Inflammatory macrophage (primary cell): ENCODE measurements at regions not wholly inside any gene's neighbourhood (a gene's known extent, or its start where the extent isn't known, plus 50 kb on each side); places are given as distances from the start of the nearest gene placed in this dataset.
"Not testable (repeated sequence)": the region's sequence is repeated elsewhere in the genome, so short reads cannot be mapped to it uniquely, and the experiment has no call there.

Experiments used
- DNase-seq, 2 donors: peaks; one replicate each; pipeline ENCODE4 v3.0.0-alpha.2; 2020 to 2022

DNA sequence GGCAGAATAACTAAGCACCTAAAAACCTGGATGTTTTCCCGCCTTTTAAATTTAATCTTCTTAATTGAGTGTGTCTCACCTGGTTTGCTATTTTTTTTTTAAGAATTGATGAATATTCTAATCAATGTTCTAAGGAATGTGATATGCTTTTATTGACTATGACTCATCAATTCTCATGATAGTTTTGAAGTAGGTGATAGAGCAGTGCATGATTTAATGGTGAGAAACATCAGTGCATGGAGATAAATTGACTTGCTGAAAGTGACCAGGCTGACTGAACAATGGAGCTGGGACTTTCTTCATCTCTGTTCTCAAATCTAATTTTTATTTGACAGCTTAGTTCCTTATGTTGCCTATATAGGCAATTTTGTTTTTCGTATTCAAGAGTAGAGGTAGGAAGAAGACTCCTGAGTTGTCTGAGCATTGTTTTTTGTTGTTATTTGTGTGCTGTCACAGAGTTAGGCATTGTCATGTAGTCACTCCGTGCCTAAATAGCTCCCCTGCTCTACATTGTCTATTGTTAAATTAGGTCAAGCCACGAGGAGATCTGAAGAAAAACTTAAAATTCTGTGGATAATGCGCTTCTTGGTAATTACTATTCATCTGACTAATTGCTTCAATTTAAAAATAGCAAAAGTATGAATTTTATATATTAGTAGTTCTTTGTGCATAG is 59.0 kb upstream of the NUTM2F start:
- not testable (repeated sequence) for DNase-seq

DNA sequence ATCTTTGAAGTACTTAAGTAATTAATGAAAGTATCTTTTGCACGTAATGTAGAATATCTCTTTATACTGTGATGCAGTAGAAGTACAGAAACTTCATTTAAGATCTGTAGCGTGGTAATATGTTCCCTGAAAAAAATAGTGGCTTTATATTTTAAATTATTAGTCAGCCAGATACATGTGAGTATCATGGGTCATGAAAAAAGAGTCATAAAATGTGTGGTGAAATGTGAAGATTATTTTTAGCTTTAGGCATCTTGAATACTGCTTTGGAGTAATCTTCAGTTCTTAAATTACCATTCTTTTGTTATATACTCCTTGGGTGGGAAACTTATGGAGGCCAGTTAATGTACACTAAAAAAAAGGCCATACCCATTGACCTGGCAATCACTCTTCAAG is 59.6 kb upstream of the NUTM2F start:
- DNase-seq = peak in 1 of 2 donors; percentile 16

DNA sequence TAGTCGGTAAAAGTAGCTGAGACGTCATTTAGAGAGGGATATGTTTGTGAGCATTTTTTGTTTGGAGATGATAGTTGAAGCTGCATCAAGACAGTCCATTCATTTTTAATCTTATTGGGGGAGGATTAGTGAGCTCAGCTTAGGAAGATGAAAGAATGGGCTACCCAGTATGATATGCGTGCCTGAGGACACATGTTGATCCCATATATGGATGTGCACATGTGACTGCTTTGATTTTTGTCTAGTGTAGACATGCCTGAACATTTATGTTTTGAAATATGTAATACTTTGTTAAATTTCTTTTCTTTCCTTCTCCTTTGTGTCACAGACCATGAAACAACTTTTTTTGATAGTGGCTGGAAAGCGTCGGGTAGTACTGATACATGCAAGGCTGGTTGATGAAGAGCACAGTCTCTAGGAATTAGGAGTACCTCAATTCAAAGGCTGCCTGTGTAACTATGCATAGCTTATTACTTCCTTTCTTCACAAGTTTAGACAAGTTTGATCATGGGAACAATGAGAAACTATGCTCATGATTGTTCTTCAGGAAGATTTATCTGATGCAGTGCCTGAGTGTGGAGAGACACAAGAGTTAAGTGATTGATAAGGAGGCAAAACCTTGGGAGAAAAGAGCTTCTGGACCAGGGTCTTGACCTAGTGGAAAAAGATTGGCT is 62.1 kb upstream of the NUTM2F start:
- DNase-seq = not testable (repeated sequence)

DNA sequence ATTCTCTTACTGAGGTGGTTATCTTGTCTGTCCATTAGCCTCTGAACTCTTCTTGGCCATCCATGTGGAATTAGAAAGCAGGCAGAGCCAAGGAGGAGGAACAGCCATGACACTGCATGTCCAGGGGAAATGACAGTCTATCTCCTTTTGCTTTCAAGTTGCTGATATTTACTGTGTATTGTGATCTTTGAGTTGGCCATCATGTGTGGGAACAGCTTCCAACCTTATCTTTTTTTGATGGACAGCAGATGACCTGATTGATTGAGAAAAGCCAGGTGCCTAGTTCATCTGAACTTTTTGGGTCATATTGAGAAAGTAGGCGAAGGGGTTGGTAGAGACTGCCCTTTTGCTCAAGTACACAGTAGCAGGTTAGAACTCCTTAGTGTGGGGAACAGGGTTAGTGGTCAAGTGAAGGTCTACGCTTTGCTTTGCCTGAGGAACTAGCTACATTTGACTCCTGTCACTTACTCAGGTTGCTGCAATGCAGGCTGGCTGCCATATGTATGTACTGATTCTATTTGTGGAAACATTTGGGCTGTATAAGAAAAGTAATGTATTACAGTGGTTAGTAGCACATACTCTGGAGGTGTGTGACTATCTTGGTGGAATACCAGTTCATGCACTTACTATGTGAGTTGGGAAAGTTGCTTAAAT is 64.7 kb upstream of the NUTM2F start:
- DNase-seq = not testable (repeated sequence)

DNA sequence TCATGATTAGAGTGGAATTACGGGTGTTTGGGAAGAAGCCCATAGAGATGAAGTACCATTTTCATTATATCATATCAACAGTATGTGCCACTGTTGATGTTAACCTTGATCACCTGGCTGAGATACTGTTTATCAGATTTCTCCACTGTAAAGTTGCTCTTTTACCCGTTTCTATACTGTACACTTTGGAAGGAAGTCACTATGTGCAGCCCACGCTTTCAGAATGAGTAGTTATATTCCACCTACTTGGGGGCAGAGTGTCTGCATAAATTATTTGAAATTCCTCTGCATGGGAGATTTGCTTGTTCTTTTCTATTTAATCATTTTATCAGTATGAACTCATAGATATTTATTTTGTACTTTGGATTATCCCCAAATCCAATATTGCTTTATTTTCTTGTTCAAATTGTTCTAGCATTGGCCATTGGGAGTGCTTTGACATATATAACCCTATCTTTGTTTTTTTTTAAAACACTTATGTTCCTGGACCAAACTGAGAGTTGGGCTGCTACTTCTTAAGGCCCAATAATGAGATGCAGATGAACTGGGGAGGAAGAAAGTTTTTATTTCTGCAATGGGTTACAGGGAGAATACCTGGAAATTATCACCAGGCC is 69.4 kb upstream of the NUTM2F start:
- peak in 1 of 2 donors; percentile 2 for DNase-seq

DNA sequence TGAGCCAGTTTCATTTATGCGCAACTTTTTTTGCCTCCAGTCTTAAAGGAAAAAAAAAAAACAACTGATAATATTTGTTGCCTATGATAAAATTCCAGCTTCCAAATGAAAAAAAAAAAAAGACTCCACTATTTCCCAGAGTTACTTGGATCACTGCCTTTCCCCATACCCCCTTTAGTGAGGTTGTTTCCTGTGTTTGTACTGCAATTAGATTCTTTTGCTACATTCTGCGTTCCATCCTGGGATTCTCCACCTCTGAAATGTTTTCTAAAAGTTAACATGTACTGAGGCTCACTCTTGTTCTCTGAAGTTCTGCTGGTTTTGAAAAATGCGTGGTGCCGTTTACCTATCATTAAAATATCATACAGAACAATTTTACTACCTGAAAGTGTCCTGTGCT is 72.0 kb upstream of the NUTM2F start:
- DNase-seq = not testable (repeated sequence)

DNA sequence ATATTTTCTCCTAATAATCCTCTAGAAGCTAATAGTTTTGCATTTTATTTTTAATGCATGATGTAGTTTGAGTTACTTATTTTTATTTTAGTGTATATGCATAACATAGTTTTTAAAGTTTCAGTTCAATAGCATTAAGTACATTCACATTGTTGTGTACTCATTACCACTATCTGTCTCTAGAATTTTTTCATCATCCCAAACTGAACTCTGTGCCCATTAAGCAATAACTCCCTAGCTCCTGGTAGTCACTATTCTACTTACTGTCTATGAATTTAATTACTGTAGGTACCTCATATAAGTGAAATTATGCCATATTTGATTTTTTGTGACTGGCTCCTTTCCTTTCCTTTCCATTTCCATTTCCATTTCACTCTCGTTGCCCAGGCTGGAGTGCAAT is 74.4 kb upstream of the NUTM2F start:
- not testable (repeated sequence) for DNase-seq

DNA sequence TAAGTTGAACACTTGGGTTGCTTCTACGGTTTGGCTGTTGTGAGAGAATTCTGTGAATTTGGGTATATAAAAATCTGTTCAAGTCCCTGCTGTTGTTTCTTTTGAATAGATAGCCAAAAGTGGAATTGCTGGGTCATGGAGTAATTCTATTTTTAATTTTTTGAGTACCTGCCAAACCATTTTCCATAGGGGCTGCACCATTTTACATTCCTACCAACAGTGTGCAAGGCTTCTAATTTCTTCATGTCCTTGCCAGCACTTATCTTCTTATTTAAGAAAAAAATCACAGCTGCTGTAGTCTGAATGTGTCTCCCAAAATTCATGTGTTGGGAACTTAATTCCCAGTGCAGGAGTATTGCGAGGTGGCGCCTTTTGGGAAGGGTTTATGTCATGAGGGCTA is 75.1 kb upstream of the NUTM2F start:
- not testable (repeated sequence) for DNase-seq

DNA sequence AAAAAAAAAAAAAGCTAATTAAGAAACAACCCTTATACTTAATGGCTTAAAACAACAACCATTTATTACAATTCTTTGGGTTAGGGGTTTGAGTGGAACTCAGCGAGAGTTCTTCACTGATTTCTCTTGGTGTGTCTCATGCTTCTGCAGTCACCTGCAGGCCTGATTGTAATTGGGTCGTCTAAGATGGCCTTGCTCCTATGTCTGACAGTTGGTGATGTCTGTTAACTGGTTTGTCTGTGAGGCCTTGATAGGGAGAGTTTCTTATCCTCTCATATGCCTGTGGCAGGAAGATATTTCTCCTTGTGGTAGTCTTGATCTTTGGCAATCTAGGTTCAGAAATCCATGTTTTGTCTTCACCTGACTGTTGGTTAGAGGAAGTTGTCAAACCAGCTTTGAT is 85.2 kb upstream of the NUTM2F start:
- not testable (repeated sequence) for DNase-seq

DNA sequence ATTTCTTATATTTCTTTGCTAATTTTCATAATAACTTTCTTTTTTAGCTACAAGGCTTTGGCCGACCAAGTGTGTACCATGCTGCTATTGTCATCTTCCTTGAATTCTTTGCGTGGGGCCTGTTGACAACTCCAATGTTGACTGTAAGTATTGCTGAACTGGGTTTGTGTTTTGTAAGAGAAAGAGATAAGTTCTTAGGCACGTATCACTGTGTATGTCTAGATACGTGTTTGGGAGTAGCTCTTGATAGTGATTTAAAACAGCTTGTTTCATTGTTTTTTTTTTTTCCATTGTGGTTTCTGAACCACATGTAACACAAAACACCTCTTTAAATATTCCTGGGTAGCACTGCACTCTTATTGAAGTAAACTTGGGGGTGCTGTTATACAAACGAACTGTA is 86.7 kb upstream of the NUTM2F start:
- DNase-seq = not testable (repeated sequence)

DNA sequence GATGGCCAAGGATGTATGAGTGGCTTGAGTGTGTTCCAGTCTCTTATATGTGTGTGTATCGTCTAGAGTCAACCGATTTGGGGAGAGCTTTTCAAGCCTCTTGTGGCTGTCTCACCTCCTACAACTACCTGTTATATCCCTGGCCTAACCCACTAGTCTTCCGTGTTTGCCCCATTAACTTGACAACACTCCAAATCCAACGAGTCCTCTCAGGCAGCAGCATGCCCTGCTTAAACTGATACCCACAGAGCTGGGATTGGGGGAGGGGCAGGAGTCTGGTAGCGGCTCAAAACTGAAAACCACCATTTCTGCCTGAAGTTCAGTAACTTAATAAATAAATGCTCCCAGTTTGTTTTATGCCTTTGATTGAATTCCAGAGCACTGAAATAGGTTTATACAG is 91.7 kb upstream of the NUTM2F start:
- DNase-seq = not testable (repeated sequence)

DNA sequence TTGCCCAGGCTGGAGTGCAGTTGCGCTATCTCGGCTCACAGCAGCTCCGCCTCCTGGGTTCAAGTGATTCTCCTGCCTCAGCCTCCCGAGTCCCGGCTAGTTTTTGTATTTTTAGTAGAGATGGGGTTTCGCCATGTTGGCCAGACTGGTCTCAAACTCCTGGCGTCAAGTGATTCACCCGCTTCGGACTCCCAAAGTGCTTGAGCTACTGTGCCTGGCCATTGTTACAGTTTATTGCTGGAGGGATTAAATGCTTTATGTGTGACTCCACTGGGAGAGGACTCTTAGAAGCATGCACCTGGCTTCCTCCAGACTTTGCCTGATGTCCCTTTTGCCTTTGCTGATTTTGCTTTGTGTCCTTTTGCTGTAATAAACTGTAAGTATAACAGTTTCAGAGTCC is 93.5 kb upstream of the NUTM2F start:
- DNase-seq = not testable (repeated sequence)

DNA sequence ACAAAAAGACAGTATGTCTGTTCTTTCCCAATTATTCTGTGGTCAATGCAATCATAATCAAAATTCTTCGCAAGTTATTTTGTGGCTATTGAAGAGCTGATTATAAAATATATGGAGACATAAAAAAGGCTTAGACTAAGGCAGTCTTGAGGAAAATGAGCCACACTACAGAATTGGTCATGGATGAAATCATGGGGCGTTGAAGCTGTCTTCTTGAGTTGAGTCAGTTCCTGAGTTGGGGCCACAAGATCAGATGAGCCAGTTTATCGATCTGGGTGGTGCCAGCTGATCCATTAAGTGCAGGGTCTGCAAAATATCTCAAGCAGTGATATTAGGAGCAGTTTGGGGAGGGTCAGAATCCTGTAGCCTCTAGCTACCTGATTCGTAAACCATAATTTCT is 96.9 kb upstream of the NUTM2F start:
- DNase-seq = not testable (repeated sequence)

DNA sequence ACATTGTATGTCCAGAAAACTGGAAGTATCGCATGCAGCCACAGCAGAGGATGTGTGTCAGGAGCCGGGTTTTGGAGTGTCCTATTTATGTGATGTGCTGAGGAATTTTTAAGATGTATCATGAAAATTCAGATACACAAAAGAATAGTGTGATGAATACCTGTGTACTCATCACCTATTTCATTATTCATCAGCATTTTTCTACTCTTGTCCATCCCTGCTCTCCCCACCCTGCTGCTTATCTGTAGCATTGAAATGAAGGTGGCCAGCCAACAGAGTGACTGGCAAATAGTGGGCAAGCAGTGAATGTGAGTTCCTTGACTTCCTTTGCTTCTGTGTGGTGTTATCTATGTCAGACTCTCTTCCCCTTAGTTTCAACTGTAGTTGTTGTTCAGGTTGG is 108.7 kb upstream of the NUTM2F start:
- not testable (repeated sequence) for DNase-seq

DNA sequence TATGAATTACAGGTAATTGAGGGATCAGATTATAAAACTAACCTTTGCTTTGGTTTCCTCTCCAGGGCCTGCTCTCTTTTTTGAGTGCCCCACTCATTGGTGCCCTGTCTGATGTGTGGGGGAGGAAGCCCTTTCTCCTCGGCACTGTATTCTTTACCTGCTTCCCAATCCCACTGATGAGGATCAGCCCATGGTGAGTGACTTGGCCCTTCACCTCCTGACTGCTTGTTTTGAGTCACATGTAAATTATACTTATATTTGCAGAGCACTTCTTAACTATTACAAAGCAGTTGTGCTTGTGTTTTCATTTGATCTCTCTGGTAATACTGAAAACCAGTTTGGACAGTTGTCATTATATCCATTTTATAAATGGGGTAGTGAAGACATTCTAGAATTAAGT is 109.9 kb upstream of the NUTM2F start:
- not testable (repeated sequence) for DNase-seq

DNA sequence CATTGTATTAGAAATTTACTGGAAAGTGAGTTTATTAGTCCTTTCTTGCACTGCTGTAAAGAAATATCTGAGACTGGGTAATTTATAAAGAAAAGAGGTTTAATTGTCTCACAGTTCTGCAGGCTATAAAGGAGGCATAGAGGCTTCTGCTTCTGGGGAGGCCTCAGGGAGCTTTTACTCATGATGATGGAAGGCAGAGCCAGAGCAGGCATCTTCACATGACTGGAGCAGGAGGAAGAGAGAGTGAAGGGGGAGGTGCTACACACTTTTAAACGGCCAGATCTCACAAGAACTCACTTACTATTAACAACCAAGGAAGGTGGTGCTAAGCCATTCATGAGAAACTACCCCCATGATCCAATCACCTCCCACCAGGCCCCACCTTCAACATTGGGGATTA is 112.7 kb upstream of the NUTM2F start:
- not testable (repeated sequence) for DNase-seq

DNA sequence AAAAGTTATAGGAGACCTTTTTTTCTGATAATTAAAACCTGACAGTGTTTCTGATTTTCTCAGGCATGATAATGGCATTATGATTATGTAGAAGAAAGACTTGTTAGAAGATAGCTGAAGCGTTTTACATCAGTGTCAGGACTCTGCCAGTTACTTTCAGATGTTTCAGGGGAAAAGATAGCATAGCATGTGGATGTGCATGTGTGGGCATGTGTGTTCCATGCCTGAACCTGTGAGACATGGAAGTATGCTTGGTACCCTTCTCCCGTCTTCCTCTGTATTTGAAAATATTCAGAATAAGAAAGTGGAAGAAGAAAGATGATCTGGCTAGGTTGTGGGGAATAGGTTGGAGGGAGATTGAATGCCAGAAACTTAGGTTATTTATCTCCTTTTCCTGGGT is 113.1 kb upstream of the PCAT7 start:
- DNase-seq = no peak

DNA sequence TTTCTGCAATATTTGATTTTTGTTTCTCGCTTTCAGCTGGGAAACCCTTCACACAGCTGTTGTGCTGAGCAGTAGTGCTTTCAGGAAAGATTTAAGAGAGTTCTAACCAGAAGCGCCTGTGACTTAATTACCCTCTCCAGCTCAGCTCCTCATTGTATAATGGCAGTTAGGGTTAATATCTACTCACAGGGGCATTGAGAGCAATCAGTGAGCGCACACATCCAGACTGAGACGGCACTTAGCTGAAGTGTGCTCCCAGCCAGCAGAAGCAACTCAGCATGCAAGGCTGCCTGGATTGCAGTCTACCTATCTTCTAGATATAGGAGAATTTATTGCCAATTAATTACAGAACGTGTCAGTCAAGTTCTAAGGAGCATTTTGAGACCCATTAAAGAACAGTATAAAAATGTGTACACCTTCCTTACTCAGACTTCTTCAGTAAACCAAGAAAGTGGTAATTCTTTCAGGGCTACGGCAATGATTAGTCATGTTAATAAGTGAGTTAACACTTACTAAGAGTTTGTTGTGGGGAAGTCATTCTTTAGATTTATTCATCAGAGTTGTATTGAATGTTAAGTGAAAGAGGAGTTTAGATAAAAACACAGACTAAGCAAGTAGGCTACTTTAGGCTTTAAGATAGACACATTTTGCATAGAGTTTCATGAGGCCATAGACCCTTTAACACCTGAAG is 111.7 kb upstream of the PCAT7 start:
- no peak for DNase-seq

DNA sequence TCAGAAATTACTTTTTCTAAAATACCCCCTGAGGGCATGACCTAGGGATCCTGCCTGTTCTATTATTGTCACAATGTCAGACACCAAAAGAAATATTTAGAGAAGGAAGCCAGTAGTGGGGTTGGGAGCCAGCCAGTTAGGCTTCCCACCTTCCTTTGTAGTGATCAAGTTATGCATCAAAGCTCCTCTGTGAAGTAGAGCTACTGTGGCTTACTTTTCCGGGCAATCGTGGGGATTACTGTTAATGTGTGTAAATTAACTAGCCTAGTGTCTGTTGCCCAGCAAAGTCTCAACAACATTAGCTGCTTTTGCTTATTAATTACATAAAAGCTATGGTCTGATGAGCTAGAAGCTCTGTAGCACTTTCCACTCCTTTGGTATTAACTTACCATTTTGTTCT is 109.0 kb upstream of the PCAT7 start:
- no peak for DNase-seq

DNA sequence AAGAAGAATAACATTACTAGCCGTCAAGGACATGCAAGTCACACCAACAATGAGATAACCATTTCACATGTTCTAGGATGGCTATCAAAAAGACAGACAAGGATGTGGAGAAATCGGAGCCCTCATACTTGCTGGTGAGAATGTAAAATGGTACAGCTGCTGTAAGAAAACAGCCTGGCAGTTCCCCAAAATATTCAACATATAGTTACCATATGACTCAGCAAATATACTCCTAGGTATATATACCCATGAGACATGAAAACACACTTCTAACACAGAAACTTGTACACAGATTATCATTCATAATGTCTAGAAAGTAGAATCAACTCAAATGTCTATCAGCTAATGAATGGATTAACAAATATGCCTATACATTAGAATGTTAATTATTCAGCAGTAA is 105.4 kb upstream of the PCAT7 start:
- no peak for DNase-seq

DNA sequence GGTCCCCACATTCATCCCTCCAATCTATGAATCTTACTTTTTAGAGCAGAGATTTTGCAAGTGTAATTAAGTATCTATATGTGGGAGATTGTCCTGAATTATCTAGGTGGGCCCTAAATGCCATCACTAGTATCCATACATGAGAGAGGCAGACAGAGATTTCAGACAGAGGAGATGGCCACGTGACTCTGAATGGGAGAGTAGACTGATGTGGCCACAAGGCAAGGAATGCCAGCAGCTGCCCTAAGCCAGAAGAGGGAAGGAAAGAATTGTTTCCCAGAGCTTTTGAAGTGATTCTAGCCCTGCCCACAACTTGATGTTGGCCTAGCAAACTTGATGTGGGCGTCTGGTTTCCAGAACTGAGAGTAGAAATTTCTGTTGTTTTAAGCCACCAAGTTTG is 90.1 kb upstream of the PCAT7 start:
- no peak for DNase-seq

DNA sequence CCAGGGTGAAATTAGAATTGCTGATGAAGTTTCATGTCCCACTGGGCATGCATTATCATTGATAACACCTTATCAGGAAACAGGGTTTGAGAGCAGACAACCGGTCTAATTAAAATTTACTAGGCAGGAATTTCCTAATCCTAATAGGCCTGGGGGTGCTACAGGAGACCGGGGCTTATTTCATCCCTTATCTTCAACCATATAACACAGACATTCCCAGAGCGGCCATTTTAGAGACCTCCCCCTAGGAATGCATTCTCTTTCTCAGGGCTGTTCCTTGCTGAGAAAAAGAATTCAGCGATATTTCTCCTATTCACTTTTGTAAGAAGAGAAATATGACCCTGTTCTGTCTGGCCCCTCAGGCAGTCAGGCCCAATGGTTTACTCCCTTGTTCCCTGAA is 82.8 kb upstream of the PCAT7 start:
- DNase-seq = not testable (repeated sequence)

DNA sequence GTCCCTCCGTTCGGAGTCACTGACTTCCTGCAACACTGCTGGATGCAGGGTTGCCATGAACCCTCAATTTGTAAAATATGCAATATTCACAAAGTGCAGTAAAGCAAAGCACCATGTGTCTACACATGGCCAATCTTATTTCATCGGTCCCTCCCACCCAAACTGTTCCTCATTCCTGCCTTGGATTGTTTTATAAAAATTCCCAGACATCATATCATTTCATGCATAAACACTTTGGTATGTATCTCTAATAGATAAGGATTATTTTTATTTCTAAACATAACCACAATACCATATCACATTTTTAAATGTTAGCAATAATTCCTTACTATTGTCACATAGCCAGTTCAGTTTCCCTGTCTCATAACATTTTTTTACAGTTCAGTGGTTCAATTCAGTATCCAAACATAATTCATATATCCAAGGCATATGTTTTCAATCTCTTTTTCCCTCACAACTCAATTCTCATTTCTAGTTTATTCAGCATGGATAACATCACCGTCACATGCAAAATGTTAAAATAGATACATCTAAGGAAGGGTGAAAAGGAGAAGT is 82.0 kb upstream of the PCAT7 start:
- DNase-seq = no peak
